ENCODE measurements at regions not wholly inside any gene's neighbourhood (a gene's known extent, or its start where the extent isn't known, plus 50 kb on each side); places are given as distances from the start of the nearest gene placed in this dataset.
"Not testable (repeated sequence)": the region's sequence is repeated elsewhere in the genome, so short reads cannot be mapped to it uniquely, and the experiment has no call there.

DNA sequence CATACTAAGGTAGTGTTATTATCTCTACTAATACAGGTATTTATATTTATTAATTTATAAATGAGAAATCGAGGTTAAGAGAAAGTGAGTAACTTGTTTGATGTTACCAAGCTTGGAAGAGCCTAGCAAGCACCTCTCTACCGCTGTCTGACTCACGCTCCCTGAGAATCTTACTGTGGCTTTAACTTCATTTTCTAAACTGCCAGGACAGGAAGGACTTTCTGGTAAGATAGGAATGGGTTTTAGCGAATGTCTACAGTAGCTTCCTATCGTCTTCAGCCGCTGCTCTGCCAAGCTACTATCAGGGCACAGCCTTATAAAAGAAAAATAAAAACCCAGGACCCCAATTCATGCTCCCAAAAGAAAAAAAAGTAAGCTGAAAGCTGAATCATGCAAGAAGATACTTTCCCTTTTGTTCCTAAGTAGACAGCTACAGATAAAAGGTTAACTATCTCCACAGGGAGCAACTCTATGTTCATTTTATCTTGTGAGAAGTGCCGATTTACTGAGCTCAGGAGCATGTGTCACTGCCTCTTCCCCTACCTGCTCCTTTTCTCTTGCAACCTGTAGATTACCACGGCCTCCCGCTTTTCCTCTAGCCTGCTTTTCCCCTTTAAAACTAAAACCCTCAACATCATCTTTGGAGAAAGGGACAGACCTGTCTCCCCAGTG is 60.2 kb downstream of the THNSL1 start:
- no peak for DNase-seq (ENCODE audit: low read depth, low spot score)

DNA sequence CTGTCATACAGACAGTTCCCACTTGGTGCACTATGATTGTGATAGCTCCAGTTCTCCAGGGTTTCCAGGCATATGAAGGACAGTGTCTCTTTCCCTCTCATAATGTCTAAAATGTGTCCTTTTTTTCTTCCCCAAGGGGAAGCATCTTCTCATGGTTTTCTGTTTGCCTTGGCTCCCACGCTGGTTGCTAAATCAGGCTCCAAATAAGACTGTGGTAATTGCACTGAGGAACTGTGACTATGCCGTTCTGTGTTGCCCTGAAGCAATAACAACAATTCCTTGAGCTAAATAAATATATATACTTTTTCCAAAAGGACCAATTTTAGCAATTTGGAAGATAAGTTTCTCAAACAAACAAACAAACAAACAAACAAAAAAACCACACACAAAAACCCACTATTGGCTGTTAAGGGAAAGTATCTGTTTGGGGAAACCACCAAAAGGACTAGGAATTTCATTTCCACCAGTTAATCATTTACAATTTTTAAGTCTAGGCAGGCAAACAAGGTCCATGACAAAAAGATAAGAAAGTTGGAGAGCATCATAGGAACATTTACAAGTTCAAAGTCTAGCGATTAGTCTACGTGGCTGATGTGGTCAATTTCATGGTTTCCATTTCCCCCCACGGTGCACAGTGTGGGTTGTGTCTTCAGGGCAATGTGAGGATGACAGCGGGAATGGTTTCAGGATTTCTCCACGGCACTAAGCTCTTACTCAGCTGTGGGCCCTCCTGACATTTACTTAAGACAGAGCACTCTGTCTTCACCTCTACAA is 62.4 kb downstream of the THNSL1 start:
- no peak for DNase-seq (ENCODE audit: low read depth, low spot score)

DNA sequence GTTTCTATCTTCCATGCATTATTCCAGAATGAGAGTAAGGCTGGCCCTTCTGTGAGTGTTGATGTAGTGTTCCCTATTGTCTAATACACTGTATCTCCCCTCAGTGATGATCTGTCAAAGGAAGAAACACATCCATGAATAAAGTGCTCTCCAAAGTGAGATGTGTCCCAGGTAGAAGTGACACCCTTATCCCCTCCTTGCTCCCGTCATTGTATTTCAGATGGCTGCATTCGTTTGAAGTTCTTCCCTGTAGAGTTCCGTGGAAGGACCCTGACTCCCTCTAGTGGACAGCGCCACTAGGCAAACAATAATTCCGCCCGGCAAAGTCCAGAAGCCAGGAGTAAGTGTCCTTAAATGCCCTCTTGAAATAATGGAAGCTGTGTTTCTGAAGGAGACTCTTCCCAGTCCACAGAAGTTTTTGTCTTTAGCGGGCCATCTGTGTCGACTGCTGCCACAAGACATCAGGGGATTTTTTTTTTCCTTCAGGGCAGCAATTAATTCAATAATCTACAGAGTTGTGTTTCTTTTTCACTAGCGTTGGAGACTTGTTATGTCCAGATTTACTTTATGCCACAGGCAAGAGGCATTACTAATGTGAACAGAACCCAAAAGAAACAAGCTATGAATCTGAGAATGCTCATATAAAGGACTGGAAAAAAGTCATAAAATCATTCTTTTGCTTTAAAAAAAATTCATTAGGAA is 64.6 kb downstream of the THNSL1 start:
- DNase-seq (ENCODE audit: low read depth, low spot score): peak; percentile 11

DNA sequence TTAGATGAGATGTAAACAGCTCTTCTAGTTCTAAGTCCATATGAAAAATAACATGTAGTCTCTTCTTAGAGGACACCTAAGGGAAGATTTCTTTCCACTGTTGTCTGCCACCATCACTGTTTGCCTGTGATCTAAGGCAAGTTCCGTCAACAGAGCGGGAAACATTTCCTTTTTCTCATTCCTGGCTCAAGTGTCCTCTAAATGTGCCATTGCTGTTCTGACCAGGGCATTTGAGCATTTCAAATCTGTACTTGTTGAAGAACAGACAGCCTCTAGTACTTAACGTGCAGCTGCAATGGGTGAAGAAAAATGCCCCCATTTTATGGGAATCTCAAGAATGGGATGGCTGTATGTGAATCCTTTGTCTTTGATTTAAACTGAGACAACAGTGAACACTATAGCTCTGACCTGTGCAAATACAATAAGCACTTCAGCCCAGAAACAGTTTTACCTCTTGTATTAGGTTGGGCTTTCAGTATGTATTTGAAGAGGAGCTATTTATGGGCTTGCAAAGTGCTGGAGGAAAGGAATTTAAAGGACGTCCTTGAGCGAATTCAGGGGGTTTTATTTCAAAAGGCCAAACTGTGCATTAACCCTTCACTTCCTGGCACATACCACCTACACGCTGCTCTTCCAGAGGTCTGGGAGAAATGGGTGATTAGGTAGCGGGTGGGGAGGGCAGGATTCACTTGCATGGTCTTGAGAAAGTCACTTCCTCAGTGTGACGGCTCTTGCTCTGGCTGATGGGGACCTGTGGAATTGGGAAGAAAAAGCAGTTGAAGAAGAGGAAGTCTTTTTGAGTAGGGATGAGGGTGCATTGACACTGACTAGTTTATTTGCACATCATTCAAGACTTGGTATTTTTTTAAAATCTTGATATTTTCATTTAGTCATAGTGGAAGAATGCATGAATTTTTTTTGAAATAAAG is 66.1 kb downstream of the THNSL1 start:
- DNase-seq (ENCODE audit: low read depth, low spot score): no peak

DNA sequence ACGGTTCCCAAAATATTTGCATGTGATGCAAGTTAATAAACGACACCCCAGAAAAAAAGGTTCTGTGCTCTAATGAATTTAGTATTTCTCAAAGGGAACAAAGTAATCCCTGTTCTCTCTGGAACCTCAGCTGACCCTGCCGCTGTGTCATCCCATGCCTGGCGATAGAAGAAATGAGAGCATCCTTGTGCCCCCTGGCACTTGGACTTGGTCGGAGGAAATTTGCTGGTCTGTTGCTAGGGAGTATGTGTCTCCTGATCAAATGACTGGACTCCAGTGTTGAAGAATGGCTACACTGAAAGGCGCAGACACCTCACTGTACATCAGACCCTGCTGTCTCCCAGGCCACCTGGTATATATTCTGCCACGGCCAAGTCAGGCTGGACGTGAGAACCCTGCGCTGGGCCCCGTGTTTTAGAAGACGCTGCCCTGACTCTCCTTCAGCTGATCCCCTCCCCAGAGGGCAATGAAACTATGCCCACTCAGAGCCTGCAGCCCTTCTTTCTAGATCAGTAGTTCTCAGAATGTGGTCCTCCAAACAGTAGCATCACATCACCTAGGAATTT is 67.2 kb downstream of the THNSL1 start:
- DNase-seq (ENCODE audit: low read depth, low spot score): no peak

DNA sequence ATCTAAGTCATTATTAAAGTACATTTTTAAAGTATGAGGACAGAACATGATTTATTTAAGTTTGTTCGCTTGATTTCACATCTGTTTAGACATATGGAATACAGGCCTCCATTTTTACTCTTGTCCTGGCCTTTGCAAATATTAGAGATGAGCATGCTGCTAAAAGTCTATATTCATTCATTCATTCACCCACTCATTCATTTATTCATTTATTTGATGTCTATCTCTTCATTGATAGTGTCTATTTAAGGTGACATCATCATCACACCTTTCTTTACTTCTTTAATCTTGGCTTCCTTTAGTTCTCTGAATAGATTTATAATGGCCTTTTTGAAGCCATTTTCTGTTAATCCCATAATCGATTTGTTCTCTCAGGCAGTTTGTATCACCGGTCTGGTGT is 68.0 kb downstream of the THNSL1 start:
- DNase-seq (ENCODE audit: low read depth, low spot score): no peak

DNA sequence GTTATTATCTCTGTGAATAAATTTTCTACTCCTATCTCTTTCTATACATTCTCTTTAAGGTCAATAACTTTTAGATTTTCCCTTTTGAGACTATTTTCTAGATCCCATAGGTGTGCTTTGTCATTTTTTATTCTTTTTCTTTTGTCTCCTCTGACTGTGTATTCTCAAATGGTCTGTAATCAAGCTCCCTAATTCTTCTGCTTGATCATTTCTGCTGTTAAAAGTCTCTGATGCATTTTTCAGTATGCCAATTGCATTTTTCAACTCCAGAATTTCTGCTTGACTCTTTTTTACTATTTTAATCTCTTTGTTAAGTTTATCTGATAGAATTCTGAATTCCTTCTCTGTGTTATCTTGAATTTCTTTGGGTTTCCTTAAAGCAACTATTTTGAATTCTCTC is 78.2 kb downstream of the THNSL1 start:
- DNase-seq (ENCODE audit: low read depth, low spot score): no peak

DNA sequence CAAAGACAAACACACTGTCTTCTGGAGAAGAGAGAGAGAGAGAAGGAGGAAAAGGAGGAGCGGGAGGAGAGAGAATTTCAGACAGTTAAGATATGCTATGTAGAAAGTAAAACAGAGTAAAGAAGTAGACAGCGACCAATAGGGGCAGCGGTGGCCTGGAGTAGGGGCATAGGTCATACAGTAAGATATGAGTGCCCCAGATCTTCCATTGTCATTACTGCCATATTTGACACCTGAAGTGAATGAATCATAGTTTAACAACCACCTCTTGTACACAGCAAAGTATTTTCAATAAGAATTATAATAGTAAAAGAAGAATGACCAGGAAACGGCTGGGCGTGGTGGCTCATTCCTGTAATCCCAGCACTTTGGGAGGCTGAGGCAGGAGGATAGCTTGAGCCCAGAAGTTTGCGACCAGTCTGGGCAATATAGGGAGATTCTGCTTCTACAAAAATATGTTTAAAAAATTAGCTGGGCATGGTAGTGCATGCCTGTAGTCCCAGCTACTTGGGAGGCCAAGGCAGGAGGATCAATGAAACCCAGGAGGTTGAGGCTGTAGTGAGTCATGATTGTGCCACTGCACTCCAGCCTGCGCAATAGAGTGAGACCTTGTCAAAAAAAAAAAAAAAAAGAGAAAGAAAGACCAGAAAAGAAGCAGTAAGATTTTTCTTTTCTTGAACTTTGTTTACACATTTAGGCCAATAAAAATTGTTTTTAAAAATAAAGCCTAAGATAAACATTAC is 77.0 kb upstream of the GPR158 start:
- DNase-seq (ENCODE audit: low read depth, low spot score): no peak

DNA sequence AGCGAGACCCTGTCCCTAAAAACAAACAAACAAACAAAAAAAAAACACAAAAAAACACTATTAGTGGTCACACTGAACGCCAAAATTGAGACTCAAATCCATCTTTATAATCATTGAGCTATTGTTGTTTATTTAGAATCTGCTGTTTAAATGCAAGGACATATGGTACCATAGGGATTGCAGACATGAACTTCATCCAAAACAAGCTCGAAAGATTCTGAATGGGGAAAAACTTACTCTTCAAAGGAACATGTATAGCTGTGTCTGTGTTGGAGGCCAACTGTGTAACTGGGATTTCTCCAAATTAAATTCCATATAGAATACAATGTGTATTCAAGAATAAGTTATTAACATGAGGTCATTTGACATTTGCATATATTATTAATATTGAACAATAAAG is 74.7 kb upstream of the GPR158 start:
- no peak for DNase-seq (ENCODE audit: low read depth, low spot score)

DNA sequence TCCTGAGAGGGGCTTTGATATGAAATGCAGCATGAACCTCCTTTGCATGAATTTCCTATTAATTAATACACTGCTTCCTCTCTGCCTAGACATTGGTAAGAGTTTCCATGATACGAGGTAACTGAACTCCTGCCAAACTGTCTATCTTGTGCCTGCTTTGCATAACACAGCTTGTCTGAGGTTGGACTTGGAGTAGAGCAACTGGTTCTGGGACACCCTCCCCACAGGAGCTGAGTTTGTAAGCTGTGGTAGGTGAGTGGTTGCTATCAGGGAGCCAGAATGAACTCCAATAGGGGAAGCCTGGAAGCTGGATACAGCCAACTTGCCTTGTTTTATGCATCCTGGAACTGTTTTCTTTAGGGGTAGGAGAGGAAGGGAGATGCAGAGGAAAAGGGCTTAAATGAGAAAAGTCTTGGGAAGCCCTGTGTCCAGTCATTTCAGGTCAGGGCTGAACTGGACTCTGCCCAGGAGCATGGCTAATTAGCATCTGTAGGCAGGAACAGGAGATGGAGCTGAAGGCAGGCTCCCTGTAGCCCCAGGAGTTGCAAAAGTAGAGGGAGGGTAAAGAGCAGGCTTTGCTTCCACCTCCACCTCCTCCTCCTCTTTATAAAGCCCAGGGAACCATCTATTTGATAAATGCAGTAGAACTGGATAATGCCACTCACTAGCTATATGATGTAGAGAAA is 73.2 kb upstream of the GPR158 start:
- DNase-seq (ENCODE audit: low read depth, low spot score): no peak

DNA sequence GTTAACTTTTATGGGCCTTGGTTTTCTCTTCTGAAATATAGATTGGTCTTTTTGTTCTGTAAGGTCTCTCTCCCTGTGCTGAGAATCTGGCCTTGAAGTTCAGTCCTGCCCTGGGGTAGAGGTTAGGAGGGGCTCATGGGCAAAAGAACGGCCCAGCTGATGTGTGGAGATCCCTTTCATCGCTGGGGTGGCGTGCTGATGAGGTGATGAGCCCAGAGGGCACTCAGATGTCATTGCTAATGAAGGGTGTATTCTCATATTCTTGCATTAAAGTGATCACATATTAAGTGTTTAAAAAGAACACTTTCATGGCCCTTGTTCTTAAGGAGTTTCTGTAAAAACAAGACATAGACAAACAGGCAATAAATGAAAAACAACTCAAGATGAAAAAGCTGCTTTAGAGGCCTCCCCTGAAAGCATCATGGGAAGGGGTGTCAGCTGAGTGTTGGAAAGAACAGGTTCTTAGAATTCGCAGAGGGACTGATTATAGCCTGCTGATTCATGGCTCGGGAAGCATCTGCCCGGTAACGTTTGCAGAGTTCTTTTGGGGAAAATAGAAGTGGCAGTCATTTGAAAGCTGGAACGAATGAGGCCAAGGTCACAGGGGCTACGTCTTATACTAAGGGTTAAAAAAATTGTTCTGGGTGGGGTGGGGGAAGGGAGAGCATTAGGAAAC is 72.5 kb upstream of the GPR158 start:
- DNase-seq (ENCODE audit: low read depth, low spot score): no peak

DNA sequence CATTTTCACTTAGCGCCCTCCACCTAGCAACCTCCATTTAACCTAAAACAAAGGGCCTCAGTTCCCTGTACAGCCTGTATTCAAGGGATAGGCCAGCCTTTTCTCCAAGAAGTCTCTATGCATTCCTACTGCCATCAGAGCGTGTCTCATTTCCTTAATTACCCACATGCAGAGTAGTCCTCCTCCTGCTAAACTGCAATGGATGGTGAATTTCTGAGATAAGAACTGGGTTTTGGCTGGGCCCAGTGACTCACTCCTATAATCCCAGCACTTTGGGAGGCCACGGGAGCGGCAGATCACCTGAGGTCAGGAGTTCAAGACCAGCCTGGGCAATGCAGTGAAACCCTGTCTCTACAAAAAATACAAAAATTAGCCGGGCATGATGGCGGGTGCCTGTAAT is 71.1 kb upstream of the GPR158 start:
- no peak for DNase-seq (ENCODE audit: low read depth, low spot score)

DNA sequence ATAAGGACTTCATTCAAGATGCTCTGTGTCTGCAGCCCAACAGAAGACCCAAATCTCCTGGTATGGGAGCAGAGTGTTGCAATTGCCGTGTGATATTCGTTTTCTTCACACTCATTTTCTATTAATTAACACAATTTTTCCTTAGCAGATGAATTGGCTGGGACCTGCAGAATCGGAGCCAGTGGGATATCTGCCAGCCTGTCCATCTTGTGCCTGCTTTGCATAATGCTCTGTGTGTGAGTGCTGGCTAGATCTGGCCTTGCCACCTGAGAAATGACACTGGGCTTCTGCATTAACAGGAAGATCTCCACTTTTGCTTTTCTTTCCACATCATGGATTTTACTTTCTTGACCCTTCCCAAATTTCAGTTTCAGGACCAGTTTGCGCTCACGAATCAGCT is 70.4 kb upstream of the GPR158 start:
- no peak for DNase-seq (ENCODE audit: low read depth, low spot score)

DNA sequence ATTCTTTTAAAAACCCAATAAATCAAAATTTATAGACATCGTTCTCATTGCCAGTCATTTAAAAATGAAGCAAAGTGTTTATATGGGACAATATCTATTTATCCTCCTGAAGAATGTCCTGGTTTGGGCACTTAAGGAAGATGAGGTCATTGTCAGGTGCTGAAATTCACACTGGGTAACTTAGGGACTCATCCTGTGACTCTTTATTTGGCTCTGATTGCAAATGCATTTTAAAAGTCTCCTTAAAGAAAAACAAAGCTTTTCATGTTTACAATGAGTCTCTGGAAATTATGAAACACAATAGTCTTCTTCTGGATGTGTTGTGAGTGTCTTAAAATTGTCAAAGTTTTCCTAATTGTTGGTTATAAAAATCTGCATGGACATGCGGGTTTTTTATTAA is 69.5 kb upstream of the GPR158 start:
- no peak for DNase-seq (ENCODE audit: low read depth, low spot score)

DNA sequence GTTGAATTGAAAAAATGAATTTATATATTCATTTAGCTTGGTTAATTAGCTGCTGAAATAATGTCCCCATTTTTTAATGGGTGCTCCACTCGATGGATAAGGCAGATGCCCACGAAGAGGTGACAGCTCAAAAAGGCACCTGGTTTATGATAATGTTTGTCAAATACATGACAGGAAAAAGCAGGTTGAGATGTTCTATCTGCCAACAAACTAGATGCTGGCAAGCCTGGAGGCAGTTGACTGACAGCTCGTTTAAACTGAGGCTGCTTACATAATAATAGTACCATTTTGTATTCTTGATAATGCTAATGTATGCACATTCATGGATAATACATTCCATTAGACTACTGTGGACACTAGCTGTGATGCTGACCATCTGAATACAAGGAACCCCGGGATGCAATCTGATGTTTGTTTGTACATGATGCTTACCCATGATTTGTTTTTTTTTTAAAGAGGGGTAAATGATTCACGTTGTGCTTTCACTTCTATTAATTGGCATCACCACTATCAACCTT is 69.0 kb upstream of the GPR158 start:
- DNase-seq (ENCODE audit: low read depth, low spot score): no peak

DNA sequence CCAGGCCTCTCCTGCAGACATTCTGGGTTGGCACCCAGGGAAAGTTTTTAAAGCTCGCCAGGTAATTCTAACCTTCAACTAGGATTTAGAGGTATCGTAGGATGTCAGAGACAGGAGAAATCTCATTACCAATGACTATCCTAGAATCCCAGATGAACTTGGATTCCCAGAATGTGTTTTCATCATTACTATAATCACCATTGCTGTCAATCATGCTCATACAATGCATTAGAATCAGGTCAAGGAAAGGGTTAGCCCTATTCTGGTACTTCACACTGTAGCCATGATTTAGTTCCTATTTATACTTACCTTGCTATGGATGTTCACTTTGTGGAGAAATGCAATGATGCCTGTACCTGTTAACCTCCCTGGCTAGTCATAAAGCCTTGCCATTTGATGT is 67.0 kb upstream of the GPR158 start:
- DNase-seq (ENCODE audit: low read depth, low spot score): no peak

DNA sequence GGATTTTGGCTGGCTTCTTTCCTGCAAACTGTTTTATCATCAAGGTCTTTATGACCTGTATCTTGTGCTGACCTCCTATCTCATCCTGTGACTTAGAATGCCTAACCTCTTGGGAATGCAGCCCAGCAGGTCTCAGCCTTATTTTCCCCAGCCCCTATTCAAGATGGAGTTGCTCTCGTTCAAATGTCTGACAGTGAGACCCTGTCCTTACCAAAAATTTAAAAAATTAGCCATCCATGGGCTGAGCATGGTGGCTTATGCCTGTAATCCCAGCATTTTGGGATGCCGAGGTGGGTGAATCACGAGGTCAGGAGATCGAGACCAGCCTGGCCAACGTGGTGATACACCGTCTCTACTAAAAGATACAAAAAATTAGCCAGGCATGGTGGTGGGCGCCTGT is 64.9 kb upstream of the GPR158 start:
- DNase-seq (ENCODE audit: low read depth, low spot score): not testable (repeated sequence)

DNA sequence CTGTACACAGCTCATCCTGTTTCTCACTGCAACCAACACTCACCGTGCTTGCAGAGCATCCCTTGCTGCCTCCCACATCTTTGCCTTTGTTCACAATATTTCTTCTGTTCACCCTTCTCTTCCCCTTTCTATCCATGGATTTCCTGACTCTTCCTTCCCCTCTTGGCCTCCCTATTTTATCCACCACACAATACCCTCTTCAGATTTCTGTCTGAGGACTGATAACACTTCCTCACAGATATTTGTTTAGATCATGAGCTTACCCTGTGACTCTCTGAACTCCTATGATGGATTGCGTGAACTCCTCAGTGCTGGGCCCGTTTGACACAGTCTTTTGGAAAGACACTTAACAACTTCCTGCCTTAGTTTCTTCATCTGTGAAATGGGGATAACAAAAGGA is 62.8 kb upstream of the GPR158 start:
- DNase-seq (ENCODE audit: low read depth, low spot score): no peak

Measured in activated naive CD8-positive, alpha-beta T cell treated with anti-CD3 and anti-CD28 coated beads, Interleukin-2, amount 50 U/mL, for 16 hours (primary cell).